Spleen (tissue), 11 donors: ENCODE measurements at regions not wholly inside any gene's neighbourhood (a gene's known extent, or its start where the extent isn't known, plus 50 kb on each side); places are given as distances from the start of the nearest gene placed in this dataset.
A peak's percentile ranks its signal among the peaks of the same experiment; 100 is the strongest.

ENCODE experiments used
- DNase-seq: peaks from one replicate; pipeline ENCODE4 v3.0.0-alpha.2; 2020
- H3K27ac ChIP-seq, 8 donors: fragments of 200-600 bp; sonication (generic) in 7 of 8; 1 replicate in 4 of 8; 2 replicates in 4 of 8; pipeline versions ENCODE4 v1.5.0 to v1.8.0; 2016 to 2021; ENCODE audit warnings: inconsistent platforms in 4 of 8, mild to moderate bottlenecking in 4 of 8, moderate library complexity in 1 of 8
- H3K27me3 ChIP-seq, 7 donors: fragments of 200-600 bp; sonication (generic) in 6 of 7; replicated peaks in 1 of 7; 1 replicate in 4 of 7; 2 replicates in 3 of 7; pipeline versions ENCODE4 v1.5.0 to v1.8.0; 2016 to 2021; ENCODE audit warnings: inconsistent platforms in 3 of 7, mild to moderate bottlenecking in 1 of 7
- H3K36me3 ChIP-seq, 6 donors: fragments of 200-600 bp; sonication (generic) in 5 of 6; 1 replicate in 4 of 6; 2 replicates in 2 of 6; pipeline versions ENCODE4 v1.5.0 to v1.8.0; 2016 to 2021; ENCODE audit warnings: inconsistent platforms in 2 of 6
- H3K4me1 ChIP-seq, 6 donors: fragments of 200-600 bp; sonication (generic) in 5 of 6; 1 replicate in 3 of 6; 2 replicates in 3 of 6; pipeline versions ENCODE4 v1.5.0 to v1.8.0; 2016 to 2021; ENCODE audit warnings: inconsistent platforms in 3 of 6
- H3K4me3 ChIP-seq, 8 donors: fragments of 200-600 bp; sonication (generic) in 7 of 8; 1 replicate in 4 of 8; 2 replicates in 4 of 8; pipeline versions ENCODE4 v1.5.0 to v1.8.0; 2016 to 2021; ENCODE audit warnings: inconsistent platforms in 4 of 8, mild to moderate bottlenecking in 4 of 8, moderate library complexity in 2 of 8
- H3K9me3 ChIP-seq, 8 donors: fragments of 200-600 bp; sonication (generic) in 7 of 8; 1 replicate in 4 of 8; 2 replicates in 4 of 8; pipeline versions ENCODE4 v1.5.0 to v1.8.0; 2016 to 2021; ENCODE audit warnings: inconsistent platforms in 4 of 8
- CTCF ChIP-seq, 11 experiments: fragments of 200-600 bp in 7 of 11; fragments of 450-650 bp in 4 of 11; sonication (generic) in 4 of 11; IDR thresholded peaks in 8 of 11; conservative IDR thresholded peaks in 3 of 11; 1 replicate in 7 of 11; 2 replicates in 4 of 11; pipeline versions ENCODE4 v1.4.0 to v1.8.0; 2016 to 2021; ENCODE audit warnings: antibody characterized with exemption in 11 of 11, inconsistent platforms in 4 of 11, mild to moderate bottlenecking in 1 of 11
- POLR2A ChIP-seq, 3 donors: fragments of 450-650 bp; IDR thresholded peaks; one replicate each; pipeline ENCODE4 v1.5.1; 2017; ENCODE audit warnings: antibody characterized with exemption in 3 of 3, mild to moderate bottlenecking in 1 of 3
- POLR2AphosphoS5 ChIP-seq, 3 donors: sonication (generic); formaldehyde crosslinking; IDR thresholded peaks; one replicate each; pipeline ENCODE4 v1.5.1; 2017; ENCODE audit warnings: antibody characterized with exemption in 3 of 3
- WGBS, 5 donors: extraction: QIAGEN DNeasy Blood & Tissue Kit in 3 of 5; methylation state at CpG; one replicate each; pipeline versions ENCODE4 v1.1.5 to v1.1.7; 2013 to 2018; 5-methylcytosine and 5-hydroxymethylcytosine counted together
- intact Hi-C: fragments of 100-400 bp; cut with DNase I; formaldehyde crosslinking; loops from one replicate; pipeline ENCODE4 v1.15.0; 2023; ENCODE audit warnings: low total_unique reads
- donor health status: healthy with polysubstance abuse.
- donor health status: DM: no; HTN: no; CAD: no; lungs with moderate emphysema.
- donor health status: DM: no; HTN: no; CAD: no.
- donor health status: Bipolar disorder and iron deficiency.
- donor health status: healthy.
- donor health status: DM: no; HTN: no; CAD: no.
- donor health status: DM: yes; HTN: yes; CAD: no.

GRCh38 chr12:97148941-97149559 is 242.0 kb downstream of the NEDD1 start:
- H3K4me3 ChIP-seq, result no peak overlapping the region
- DNase-seq, result peak; percentile 86
- H3K4me1 ChIP-seq, result no peaks in the 10 kb centered on the region
- no peak overlapping the region for H3K27ac ChIP-seq
- WGBS, 5 donors, result 54 to 62% (median 56%) methylated on average over 9 of the region's 9 CpGs
- H3K27me3 ChIP-seq, result peaks cover 0 to 15% (median 0%) of the 10 kb centered on the region in 7 donors
- intact Hi-C loops, result no loop called here
- no peaks in the 10 kb centered on the region for H3K36me3 ChIP-seq
- H3K9me3 ChIP-seq, result no peaks in the 10 kb centered on the region
- TF ChIP-seq CTCF (IDR thresholded peaks at IDR 0.05 in 8 of 11, conservative IDR thresholded peaks at IDR 0.05 in 3 of 11), result peak in 10 of 11 experiments; percentile 43 to 75 (median 58)
- TF ChIP-seq POLR2A (IDR thresholded peaks at IDR 0.05), result no peak
- TF ChIP-seq POLR2AphosphoS5 (IDR thresholded peaks at IDR 0.05), result no peak

- Histone ChIP-seq H3K27me3 (peaks cover 0 to 10% (median 0%) of the 10 kb centered on the region in 7 donors), H3K27ac (no peak overlapping the region), H3K4me3 (no peak overlapping the region), H3K36me3 (no peaks in the 10 kb centered on the region), H3K4me1 (no peaks in the 10 kb centered on the region), H3K9me3 (no peaks in the 10 kb centered on the region)
- TF ChIP-seq POLR2A (IDR thresholded peaks at IDR 0.05), result no peak
- TF ChIP-seq CTCF (IDR thresholded peaks at IDR 0.05 in 8 of 11, conservative IDR thresholded peaks at IDR 0.05 in 3 of 11), result no peak
- TF ChIP-seq POLR2AphosphoS5 (IDR thresholded peaks at IDR 0.05), result no peak
- intact Hi-C loops, result loop anchor here (10.0 kb wide), 1 partner anchor 1233 kb away; no protein-coding TSS in a partner anchor
- WGBS, 5 donors, result 38 to 84% (median 47%) methylated on average over 1 of the region's 1 CpG
- no peak for DNase-seq
Measured at GRCh38 chr12:97151481-97151880, 244.4 kb downstream of the NEDD1 start.

GRCh38 chr12:97159377-97159776 is 252.3 kb downstream of the NEDD1 start:
- no peaks in the 10 kb centered on the region for H3K36me3 ChIP-seq
- intact Hi-C loops, result loop anchor here (10.0 kb wide), 1 partner anchor 1225 kb away; no protein-coding TSS in a partner anchor
- no peak for TF ChIP-seq CTCF (IDR thresholded peaks at IDR 0.05 in 8 of 11, conservative IDR thresholded peaks at IDR 0.05 in 3 of 11)
- TF ChIP-seq POLR2A (IDR thresholded peaks at IDR 0.05), result no peak
- TF ChIP-seq POLR2AphosphoS5 (IDR thresholded peaks at IDR 0.05), result no peak
- H3K9me3 ChIP-seq, result no peaks in the 10 kb centered on the region
- H3K27me3 ChIP-seq, result no peaks in the 10 kb centered on the region
- H3K4me1 ChIP-seq, result no peaks in the 10 kb centered on the region
- H3K4me3 ChIP-seq, result no peak overlapping the region
- DNase-seq, result no peak
- WGBS, 5 donors, result 72 to 83% (median 80%) methylated on average over 5 of the region's 5 CpGs
- no peak overlapping the region for H3K27ac ChIP-seq

GRCh38 chr12:97160277-97160676 is 253.2 kb downstream of the NEDD1 start:
- 61 to 95% (median 90%) methylated on average over 2 of the region's 2 CpGs for WGBS, 5 donors
- peaks cover 0 to 4% (median 0%) of the 10 kb centered on the region in 7 donors for H3K27me3 ChIP-seq
- no peak for DNase-seq
- no peaks in the 10 kb centered on the region for H3K4me1 ChIP-seq
- H3K36me3 ChIP-seq, result no peaks in the 10 kb centered on the region
- no peaks in the 10 kb centered on the region for H3K9me3 ChIP-seq
- H3K27ac ChIP-seq, result no peak overlapping the region
- no peak overlapping the region for H3K4me3 ChIP-seq
- no peak for TF ChIP-seq CTCF (IDR thresholded peaks at IDR 0.05 in 8 of 11, conservative IDR thresholded peaks at IDR 0.05 in 3 of 11)
- TF ChIP-seq POLR2AphosphoS5 (IDR thresholded peaks at IDR 0.05), result no peak
- TF ChIP-seq POLR2A (IDR thresholded peaks at IDR 0.05), result no peak
- intact Hi-C loops, result no loop called here
